ENCODE measurements at regions not wholly inside any gene's neighbourhood (a gene's known extent, or its start where the extent isn't known, plus 50 kb on each side); places are given as distances from the start of the nearest gene placed in this dataset.

DNA sequence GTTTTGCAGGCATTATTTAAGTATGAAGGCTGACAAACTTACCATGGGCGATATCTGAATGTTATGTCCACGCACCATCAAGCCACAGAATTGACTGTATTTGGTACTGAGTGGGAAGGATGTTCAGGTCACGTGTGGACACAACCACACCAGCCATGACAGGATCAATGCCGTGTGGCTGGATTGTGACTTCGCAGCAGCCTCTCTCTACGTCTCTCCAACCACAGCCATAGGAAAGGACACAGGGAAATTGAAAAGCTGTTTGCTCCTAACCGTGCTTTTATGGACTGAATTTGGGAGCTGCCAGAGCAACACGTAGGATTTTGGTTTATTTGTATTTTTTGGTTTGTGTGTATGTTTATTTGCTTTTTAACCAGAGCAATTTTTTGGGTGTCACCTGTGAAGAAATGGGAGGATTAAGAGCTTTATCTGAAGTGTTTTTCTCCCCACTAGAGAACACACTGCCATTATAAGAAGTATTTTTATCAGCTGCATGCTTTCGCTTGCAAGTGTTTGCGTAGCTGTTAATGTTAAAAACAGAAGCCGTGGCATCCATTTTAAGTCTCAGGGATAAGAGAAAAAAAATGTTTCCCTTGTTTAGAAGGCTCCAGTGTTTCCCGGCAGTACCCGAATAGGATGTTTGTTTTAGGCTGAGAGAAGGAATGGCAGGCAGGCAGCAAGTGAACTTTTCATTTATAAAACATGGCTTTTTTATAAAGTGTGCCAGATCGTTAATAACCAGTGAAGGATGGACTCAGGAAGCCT is 401.1 kb upstream of the NFE2L3 start:
- no peak overlapping the region for H2AFZ ChIP-seq (ENCODE audit: low read depth, low read length)

DNA sequence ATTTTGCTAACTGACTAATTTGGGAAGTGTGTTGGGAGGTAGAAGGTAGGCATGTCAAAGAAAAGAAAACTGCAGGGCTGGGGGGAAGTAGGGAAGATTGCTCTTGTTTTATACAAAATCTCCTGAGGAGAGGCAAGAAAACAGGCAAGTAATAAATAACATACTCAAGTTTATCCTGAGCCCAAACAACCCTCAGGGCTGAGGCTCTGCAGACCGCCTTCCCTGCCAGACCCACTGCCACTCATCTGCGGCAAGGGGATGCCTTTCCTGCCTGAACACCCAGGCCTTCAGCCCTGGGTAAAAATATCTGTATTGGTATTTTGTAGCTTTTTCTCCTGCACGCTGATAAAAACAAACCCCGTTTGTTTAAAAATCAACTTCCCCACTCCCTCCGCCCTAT is 399.8 kb upstream of the NFE2L3 start:
- Histone ChIP-seq H3K27ac (ENCODE audit: low read length) (no peak overlapping the region), H3K79me2 (ENCODE audit: low read length) (no peaks in the 10 kb centered on the region), H3K4me3 (ENCODE audit: low read length) (no peak overlapping the region), H2AFZ (ENCODE audit: low read depth, low read length) (no peak overlapping the region), H4K20me1 (ENCODE audit: insufficient read depth, low read length) (no peaks in the 10 kb centered on the region), H3K36me3 (replicated peaks; ENCODE audit: low read depth, low read length) (no peaks in the 10 kb centered on the region), H3K4me1 (ENCODE audit: low read length) (no peaks in the 10 kb centered on the region), H3K27me3 (ENCODE audit: low read depth, low read length) (peaks cover 2% of the 10 kb centered on the region), H3K9ac (ENCODE audit: low read length) (no peak overlapping the region), H3K9me3 (ENCODE audit: insufficient read depth, low read length) (no peaks in the 10 kb centered on the region), H3K4me2 (ENCODE audit: low read length) (no peak overlapping the region)
- no peak for TF ChIP-seq EZH2phosphoT487 (IDR thresholded peaks at IDR 0.05; ENCODE audit: low read depth)
- TF ChIP-seq, protein P1, sequence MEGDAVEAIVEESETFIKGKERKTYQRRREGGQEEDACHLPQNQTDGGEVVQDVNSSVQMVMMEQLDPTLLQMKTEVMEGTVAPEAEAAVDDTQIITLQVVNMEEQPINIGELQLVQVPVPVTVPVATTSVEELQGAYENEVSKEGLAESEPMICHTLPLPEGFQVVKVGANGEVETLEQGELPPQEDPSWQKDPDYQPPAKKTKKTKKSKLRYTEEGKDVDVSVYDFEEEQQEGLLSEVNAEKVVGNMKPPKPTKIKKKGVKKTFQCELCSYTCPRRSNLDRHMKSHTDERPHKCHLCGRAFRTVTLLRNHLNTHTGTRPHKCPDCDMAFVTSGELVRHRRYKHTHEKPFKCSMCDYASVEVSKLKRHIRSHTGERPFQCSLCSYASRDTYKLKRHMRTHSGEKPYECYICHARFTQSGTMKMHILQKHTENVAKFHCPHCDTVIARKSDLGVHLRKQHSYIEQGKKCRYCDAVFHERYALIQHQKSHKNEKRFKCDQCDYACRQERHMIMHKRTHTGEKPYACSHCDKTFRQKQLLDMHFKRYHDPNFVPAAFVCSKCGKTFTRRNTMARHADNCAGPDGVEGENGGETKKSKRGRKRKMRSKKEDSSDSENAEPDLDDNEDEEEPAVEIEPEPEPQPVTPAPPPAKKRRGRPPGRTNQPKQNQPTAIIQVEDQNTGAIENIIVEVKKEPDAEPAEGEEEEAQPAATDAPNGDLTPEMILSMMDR (IDR thresholded peaks at IDR 0.05; ENCODE audit: low read depth, low read length): no peak

More for the DNA sequence above, 401.1 kb upstream of the NFE2L3 start:
- no peaks in the 10 kb centered on the region for H4K20me1 ChIP-seq (ENCODE audit: insufficient read depth, low read length)
- H3K4me2 ChIP-seq (ENCODE audit: low read length): no peak overlapping the region
- H3K79me2 ChIP-seq (ENCODE audit: low read length): no peaks in the 10 kb centered on the region
- TF ChIP-seq, protein P1 (IDR thresholded peaks at IDR 0.05; ENCODE audit: low read depth, low read length): no peak
- TF ChIP-seq EZH2phosphoT487 (IDR thresholded peaks at IDR 0.05; ENCODE audit: low read depth): no peak
- H3K27me3 ChIP-seq (ENCODE audit: low read depth, low read length): no peaks in the 10 kb centered on the region
- no peak overlapping the region for H3K9ac ChIP-seq (ENCODE audit: low read length)
- no peaks in the 10 kb centered on the region for H3K4me1 ChIP-seq (ENCODE audit: low read length)
- H3K36me3 ChIP-seq (replicated peaks; ENCODE audit: low read depth, low read length): no peaks in the 10 kb centered on the region
- no peak overlapping the region for H3K4me3 ChIP-seq (ENCODE audit: low read length)
- no peaks in the 10 kb centered on the region for H3K9me3 ChIP-seq (ENCODE audit: insufficient read depth, low read length)
- H3K27ac ChIP-seq (ENCODE audit: low read length): no peak overlapping the region

DNA sequence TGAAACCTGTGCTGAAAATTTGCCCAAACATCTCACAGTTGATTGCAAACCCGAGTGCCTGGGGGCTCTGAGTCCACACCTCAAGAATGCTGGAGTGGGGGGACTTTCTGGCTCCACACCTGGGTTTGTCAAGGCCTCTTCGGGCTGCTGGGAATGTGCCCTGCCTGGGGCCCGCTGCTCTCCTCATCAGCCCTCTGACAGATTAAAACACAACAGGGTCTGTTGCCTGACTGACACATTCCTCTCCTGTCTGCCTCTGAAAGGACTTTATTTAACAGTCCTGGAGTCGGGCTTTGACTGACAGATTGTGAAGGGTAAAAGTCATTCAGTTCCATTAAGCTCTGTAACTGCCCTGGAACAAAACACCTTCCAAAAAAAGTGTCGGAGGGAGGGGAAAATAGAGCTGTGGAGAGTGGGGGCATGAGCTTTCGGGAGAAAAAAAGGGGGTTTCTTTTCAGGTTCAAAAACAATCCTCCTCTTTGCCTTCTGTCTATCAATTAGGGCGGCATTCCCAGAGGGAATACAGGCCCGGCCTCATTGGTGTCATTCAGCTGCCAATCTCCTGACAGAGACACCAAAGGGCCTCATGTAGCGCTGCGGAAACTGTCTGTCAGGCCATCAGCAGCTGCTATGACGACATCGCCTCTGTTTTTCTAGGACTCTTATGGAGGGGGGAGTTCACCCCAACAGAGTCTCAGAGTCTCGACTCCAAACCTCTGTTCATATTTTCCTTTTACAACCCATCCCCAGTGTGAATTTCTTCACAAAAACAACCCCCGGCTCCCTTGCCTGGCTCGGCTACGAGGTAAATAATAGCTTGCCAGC is 398.8 kb upstream of the NFE2L3 start:
- Histone ChIP-seq H3K36me3 (replicated peaks; ENCODE audit: low read depth, low read length) (no peaks in the 10 kb centered on the region), H3K79me2 (ENCODE audit: low read length) (no peaks in the 10 kb centered on the region), H3K4me1 (ENCODE audit: low read length) (no peaks in the 10 kb centered on the region), H3K4me2 (ENCODE audit: low read length) (no peak overlapping the region), H4K20me1 (ENCODE audit: insufficient read depth, low read length) (no peaks in the 10 kb centered on the region), H3K4me3 (ENCODE audit: low read length) (no peak overlapping the region), H3K27me3 (ENCODE audit: low read depth, low read length) (peaks cover 9% of the 10 kb centered on the region), H3K9me3 (ENCODE audit: insufficient read depth, low read length) (no peaks in the 10 kb centered on the region), H2AFZ (ENCODE audit: low read depth, low read length) (no peak overlapping the region), H3K27ac (ENCODE audit: low read length) (no peak overlapping the region), H3K9ac (ENCODE audit: low read length) (no peak overlapping the region)
- no peak for TF ChIP-seq EZH2phosphoT487 (IDR thresholded peaks at IDR 0.05; ENCODE audit: low read depth)
- TF ChIP-seq, protein P1 (IDR thresholded peaks at IDR 0.05; ENCODE audit: low read depth, low read length): no peak

DNA sequence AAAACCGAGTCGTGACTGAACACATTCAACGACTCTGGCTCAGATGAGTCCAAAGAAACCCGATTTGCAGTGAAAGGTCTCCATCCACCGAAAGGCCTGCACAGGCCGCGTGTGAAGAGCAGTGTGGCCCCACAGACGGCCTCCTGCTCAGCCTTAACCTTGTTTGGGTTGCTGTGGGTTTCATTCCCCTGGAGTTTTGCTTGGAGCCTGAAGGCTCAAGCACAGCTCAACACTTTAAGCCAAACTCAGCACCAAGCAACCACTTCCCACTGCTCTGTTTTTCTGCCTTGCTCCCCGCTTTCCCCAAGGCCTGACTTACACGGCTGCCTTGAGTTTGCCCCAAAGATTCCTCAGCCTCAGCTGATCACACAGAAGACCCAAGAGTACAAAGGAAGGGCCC is 398.2 kb upstream of the NFE2L3 start:
- TF ChIP-seq EZH2phosphoT487 (IDR thresholded peaks at IDR 0.05; ENCODE audit: low read depth): no peak
- TF ChIP-seq, protein P1 (IDR thresholded peaks at IDR 0.05; ENCODE audit: low read depth, low read length): no peak
- H2AFZ ChIP-seq (ENCODE audit: low read depth, low read length): no peak overlapping the region
- H3K79me2 ChIP-seq (ENCODE audit: low read length): no peaks in the 10 kb centered on the region
- peaks cover 13% of the 10 kb centered on the region for H3K27me3 ChIP-seq (ENCODE audit: low read depth, low read length)
- no peaks in the 10 kb centered on the region for H4K20me1 ChIP-seq (ENCODE audit: insufficient read depth, low read length)
- no peaks in the 10 kb centered on the region for H3K4me1 ChIP-seq (ENCODE audit: low read length)
- no peaks in the 10 kb centered on the region for H3K36me3 ChIP-seq (replicated peaks; ENCODE audit: low read depth, low read length)
- H3K27ac ChIP-seq (ENCODE audit: low read length): no peak overlapping the region
- no peak overlapping the region for H3K9ac ChIP-seq (ENCODE audit: low read length)
- H3K4me2 ChIP-seq (ENCODE audit: low read length): no peak overlapping the region
- no peak overlapping the region for H3K4me3 ChIP-seq (ENCODE audit: low read length)
- H3K9me3 ChIP-seq (ENCODE audit: insufficient read depth, low read length): no peaks in the 10 kb centered on the region

Measured in OCI-LY3 (cell line).